ENCODE measurements at regions not wholly inside any gene's neighbourhood (a gene's known extent, or its start where the extent isn't known, plus 50 kb on each side); places are given as distances from the start of the nearest gene placed in this dataset.

- 31 to 66% (median 51%) methylated on average over 2 of the region's 2 CpGs for WGBS, 5 donors
- H3K9me3 ChIP-seq = peaks cover 0 to 16% (median 12%) of the 10 kb centered on the region in 4 donors
- no peak for TF ChIP-seq POLR2AphosphoS5 (IDR thresholded peaks at IDR 0.05)
- TF ChIP-seq CTCF (IDR thresholded peaks at IDR 0.05) = no peak
- TF ChIP-seq EP300 (IDR thresholded peaks at IDR 0.05) = no peak
- no peak for TF ChIP-seq POLR2A (IDR thresholded peaks at IDR 0.05)
- H3K4me3 ChIP-seq = no peak overlapping the region
- H3K27ac ChIP-seq = no peak overlapping the region
- peaks cover 0 to 12% (median 0%) of the 10 kb centered on the region in 3 donors for H3K27me3 ChIP-seq
- DNase-seq = no peak
- intact Hi-C loops (cut with DNase I; ENCODE audit: low total_unique reads) = no loop called here
- no peaks in the 10 kb centered on the region for H3K36me3 ChIP-seq
- H3K4me1 ChIP-seq = no peaks in the 10 kb centered on the region
Measured at GRCh38 chr1:4263699-4264098, 363.6 kb upstream of the C1orf174 start.

DNA sequence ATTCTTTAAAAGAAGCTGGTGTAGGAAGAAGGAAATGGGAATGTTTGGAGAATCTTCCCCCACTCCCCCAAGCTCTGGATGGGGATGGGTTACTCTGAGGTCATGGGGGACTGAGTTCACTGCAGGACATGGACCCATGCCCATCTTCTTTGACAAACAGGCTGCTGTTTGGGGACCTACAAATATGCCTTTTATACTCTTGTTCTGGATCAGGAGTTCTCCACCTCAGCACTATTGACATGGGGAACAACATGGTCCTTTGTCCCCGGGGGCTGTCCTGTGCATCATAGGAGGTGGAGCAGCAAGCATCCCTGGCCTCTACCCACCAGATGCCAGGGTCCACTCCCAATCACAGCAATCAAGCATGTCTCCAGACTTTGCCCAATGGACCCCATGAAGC, 365.8 kb upstream of the C1orf174 start:
- H3K4me1 ChIP-seq = no peaks in the 10 kb centered on the region
- no peak for DNase-seq
- 71 to 77% (median 74%) methylated on average over 1 of the region's 1 CpG; no CpG with 5 or more reads in 1 of the 5 donors for WGBS, 5 donors
- no peak overlapping the region for H3K4me3 ChIP-seq
- intact Hi-C loops (cut with DNase I; ENCODE audit: low total_unique reads) = no loop called here
- H3K36me3 ChIP-seq = no peaks in the 10 kb centered on the region
- H3K27me3 ChIP-seq = peaks cover 0 to 15% (median 0%) of the 10 kb centered on the region in 3 donors
- peaks cover 0 to 7% (median 3%) of the 10 kb centered on the region in 4 donors for H3K9me3 ChIP-seq
- no peak for TF ChIP-seq POLR2AphosphoS5 (IDR thresholded peaks at IDR 0.05)
- TF ChIP-seq CTCF (IDR thresholded peaks at IDR 0.05) = no peak
- TF ChIP-seq EP300 (IDR thresholded peaks at IDR 0.05) = no peak
- H3K27ac ChIP-seq = no peak overlapping the region

DNA sequence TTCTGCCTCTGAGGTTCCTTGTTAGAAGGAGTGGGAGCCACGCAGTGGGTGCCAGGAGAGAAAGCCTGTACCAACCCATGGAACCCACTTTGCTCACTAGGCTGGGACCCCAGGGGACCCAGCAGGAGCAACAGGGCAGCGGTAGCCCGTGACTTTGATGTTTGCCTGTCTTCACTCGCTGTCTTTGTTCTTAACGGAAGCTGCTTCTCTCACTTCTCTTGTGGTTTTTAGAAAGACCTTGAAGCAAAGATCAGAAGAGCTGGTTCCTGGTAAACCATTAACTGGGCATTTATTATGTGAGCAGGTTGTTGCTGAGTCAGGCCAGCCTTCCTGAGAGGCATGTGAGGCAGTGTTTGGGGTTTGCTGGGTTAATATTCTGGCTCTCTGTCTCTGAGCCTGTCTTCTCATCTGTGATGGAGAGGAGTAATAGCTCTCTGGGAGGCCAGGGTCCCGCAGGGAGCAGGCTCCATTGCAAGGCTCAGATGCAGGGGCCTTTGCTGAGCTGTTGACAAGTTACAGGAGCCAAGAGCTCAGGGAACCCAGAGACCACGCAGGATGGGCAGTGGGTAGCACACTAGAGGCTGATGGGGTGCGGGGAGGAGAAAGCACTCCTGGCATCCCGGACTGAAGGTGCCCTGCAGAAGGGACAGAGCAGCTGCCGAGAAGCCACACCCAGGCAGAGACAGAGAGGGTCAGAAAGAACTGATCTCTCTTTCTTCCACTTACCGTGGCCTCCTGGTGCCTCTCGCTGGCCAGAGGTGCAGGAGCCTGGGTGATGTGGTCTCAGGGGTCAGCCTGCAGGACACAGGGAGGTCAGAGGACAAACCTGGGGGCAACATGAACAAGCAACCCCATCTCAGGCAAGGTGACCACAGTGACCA, 367.5 kb upstream of the C1orf174 start:
- Histone ChIP-seq H3K4me3 (no peak overlapping the region), H3K27ac (no peak overlapping the region), H3K9me3 (no peaks in the 10 kb centered on the region), H3K36me3 (no peaks in the 10 kb centered on the region), H3K4me1 (no peaks in the 10 kb centered on the region), H3K27me3 (peaks cover 0 to 25% (median 0%) of the 10 kb centered on the region in 3 donors)
- DNase-seq = peak in 1 of 2 donors; percentile 23
- 43 to 56% (median 46%) methylated on average over 11 to 12 of the region's 12 CpGs for WGBS, 5 donors
- intact Hi-C loops (cut with DNase I; ENCODE audit: low total_unique reads) = no loop called here
- no peak for TF ChIP-seq POLR2A (IDR thresholded peaks at IDR 0.05)

DNA sequence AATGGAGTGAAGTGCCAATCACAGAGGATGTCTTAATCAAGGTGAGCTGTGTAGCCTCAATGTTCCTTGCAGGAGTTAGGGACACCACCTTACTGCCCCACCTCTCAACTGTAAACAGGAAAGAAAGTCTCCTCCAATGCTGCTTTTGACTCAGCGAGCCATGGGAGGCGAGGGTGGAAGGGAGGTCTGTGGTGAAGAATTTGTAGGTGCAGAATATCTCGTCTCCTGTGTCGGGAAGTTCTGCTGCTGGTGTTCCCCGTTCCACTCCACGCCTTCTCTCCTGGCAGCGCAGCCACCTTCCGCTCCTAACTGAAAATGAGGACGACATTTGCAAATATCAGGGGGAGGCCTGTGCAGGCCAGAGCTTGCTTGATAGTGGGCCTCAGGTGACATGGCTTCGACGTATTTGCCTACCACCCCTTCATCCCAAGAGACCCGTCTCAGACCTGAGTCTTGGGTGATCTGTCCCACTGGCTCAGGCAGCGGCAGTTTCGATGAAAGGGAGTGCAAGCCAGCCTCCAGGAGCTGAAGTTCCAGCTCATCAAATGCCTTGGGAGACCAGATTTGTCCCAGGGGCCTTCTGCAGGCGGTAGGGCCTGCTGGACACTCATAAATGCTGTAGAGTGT, 368.3 kb upstream of the C1orf174 start:
- no peaks in the 10 kb centered on the region for H3K36me3 ChIP-seq
- no peak overlapping the region for H3K27ac ChIP-seq
- H3K4me3 ChIP-seq = no peak overlapping the region
- TF ChIP-seq EP300 (IDR thresholded peaks at IDR 0.05) = no peak
- TF ChIP-seq POLR2A (IDR thresholded peaks at IDR 0.05) = no peak
- TF ChIP-seq POLR2AphosphoS5 (IDR thresholded peaks at IDR 0.05) = no peak
- TF ChIP-seq CTCF (IDR thresholded peaks at IDR 0.05) = no peak
- intact Hi-C loops (cut with DNase I; ENCODE audit: low total_unique reads) = no loop called here
- DNase-seq = no peak
- no peaks in the 10 kb centered on the region for H3K4me1 ChIP-seq
- peaks cover 0 to 25% (median 0%) of the 10 kb centered on the region in 3 donors for H3K27me3 ChIP-seq
- H3K9me3 ChIP-seq = no peaks in the 10 kb centered on the region
- WGBS, 5 donors = 76 to 87% (median 81%) methylated on average over 14 to 15 of the region's 15 CpGs
